Heart left ventricle (tissue), 16 donors: ENCODE measurements at regions not wholly inside any gene's neighbourhood (a gene's known extent, or its start where the extent isn't known, plus 50 kb on each side); places are given as distances from the start of the nearest gene placed in this dataset.

Experiments used
- ATAC-seq, 4 donors: fragments of 200-7000 bp; cut with Tn5 transposase; one replicate each; pipeline ENCODE4 v1.9.1; 2020 to 2022; ENCODE audit warnings: moderate library complexity in 4 of 4, mild to moderate bottlenecking in 3 of 4, moderate number of reproducible peaks in 1 of 4
- DNase-seq, 5 donors: peaks; one replicate each; pipeline ENCODE4 v3.0.0-alpha.2; 2020
- H3K27ac ChIP-seq, 12 donors: fragments of 200-600 bp; sonication (generic) in 4 of 12; one replicate each; pipeline versions ENCODE4 v1.5.0 to v1.8.0; 2016 to 2022; ENCODE audit warnings: mild to moderate bottlenecking in 2 of 12
- H3K27me3 ChIP-seq, 9 donors: fragments of 200-600 bp; sonication (generic) in 2 of 9; one replicate each; pipeline versions ENCODE4 v1.5.1 to v1.8.0; 2016 to 2022; ENCODE audit warnings: mild to moderate bottlenecking in 3 of 9
- H3K36me3 ChIP-seq, 9 donors: fragments of 200-600 bp; sonication (generic) in 2 of 9; one replicate each; pipeline versions ENCODE4 v1.5.0 to v1.8.0; 2018 to 2022; ENCODE audit warnings: mild to moderate bottlenecking in 2 of 9
- H3K4me1 ChIP-seq, 12 donors: fragments of 200-600 bp; sonication (generic) in 4 of 12; one replicate each; pipeline versions ENCODE4 v1.5.0 to v1.8.0; 2016 to 2022; ENCODE audit warnings: mild to moderate bottlenecking in 3 of 12
- H3K4me3 ChIP-seq, 12 donors: fragments of 200-600 bp; sonication (generic) in 4 of 12; one replicate each; pipeline versions ENCODE4 v1.5.0 to v1.8.0; 2017 to 2022; ENCODE audit warnings: mild to moderate bottlenecking in 9 of 12, moderate library complexity in 4 of 12
- H3K9me3 ChIP-seq, 12 donors: fragments of 200-600 bp; sonication (generic) in 4 of 12; one replicate each; pipeline versions ENCODE4 v1.5.0 to v1.8.0; 2016 to 2022; ENCODE audit warnings: mild to moderate bottlenecking in 1 of 12
- POLR2A ChIP-seq, 2 donors: fragments of 450-650 bp; IDR thresholded peaks; one replicate each; pipeline ENCODE4 v1.6.1; 2017; ENCODE audit warnings: antibody characterized with exemption in 2 of 2, mild to moderate bottlenecking in 2 of 2, moderate library complexity in 2 of 2
- WGBS, 4 donors: extraction: QIAGEN DNeasy Blood & Tissue Kit in 2 of 4; methylation state at CpG; one replicate each; pipeline versions ENCODE4 v1.1.5 to v1.1.7; 2013 to 2018; 5-methylcytosine and 5-hydroxymethylcytosine counted together
- intact Hi-C, 10 donors: fragments of 100-400 bp; cut with DNase I; formaldehyde crosslinking; loops; one replicate each; pipeline versions ENCODE4 v1.11.1 to v1.14.2; 2022
- TF ChIP-seq, protein P1 (sequence below), 12 donors: fragments of 200-600 bp; sonication (generic) in 4 of 12; IDR thresholded peaks; one replicate each; pipeline versions ENCODE4 v1.5.0 to v1.8.0; 2018 to 2022; ENCODE audit warnings: antibody characterized with exemption in 12 of 12, mild to moderate bottlenecking in 5 of 12
- donor health status: ischemic (EF 13 %, LVEDD 7.1; RV severe dilation, severe dysfunction).
- donor health status: healthy with polysubstance abuse.
- donor health status: DM: no; HTN: yes; CAD: no.
- donor health status: DM: no; HTN: no; CAD: no.
- donor health status: ischemic (EF 25% LVEDD 6.9; RV normal size, moderate dysfunction).
- donor health status: ischemic (EF 25% LVEDD 5.7; RV mildly dilated, moderate dysfunction).
- donor health status: healthy.
- donor health status: DM: yes; HTN: yes; CAD: no.
- donor health status: ischemic (EF 35%, LVEDD 5.7; RV mildly dilated, moderate dysfunction).
- donor health status: nonischemic (EF 11% LVEDD 7.7; RV severe dilation, severe dysfunction).
- donor health status: DM: yes; HTN: yes; CAD: no.
- donor health status: PGD.
- donor health status: ischemic (EF 29% LVEDD 5.4; RV normal size, mild dysfunction).
- donor health status: nonischemic (EF 23%, LVEDD 6.1; RV moderate dilation, normal function).

DNA sequence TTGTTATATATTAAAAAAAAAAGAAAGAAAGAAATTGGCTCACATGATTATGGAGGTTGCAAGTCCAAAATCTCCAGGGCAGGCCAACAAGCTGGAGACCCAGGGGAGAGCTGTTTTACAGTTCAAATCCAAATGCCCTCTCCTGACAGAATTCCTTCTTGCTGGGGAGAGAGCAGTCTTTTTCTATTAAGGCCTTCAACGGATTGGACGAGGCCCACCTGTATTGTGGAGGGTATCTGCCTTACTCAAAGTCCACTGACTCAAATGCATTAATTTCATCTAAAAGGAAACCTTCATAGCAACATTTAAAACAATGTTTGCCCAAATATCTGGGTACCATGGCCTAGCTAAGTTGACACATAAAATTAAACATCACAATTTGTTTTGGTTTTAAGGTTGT, 56.9 kb upstream of the TRIM67 start:
- Histone ChIP-seq H3K36me3 (no peaks in the 10 kb centered on the region), H3K9me3 (no peaks in the 10 kb centered on the region), H3K27ac (no peak overlapping the region), H3K27me3 (no peaks in the 10 kb centered on the region), H3K4me1 (peaks cover 0 to 24% (median 8%) of the 10 kb centered on the region in 12 donors), H3K4me3 (no peak overlapping the region)
- intact Hi-C loops = no loop called here
- ATAC-seq (no peak), DNase-seq (no peak)
- WGBS, 4 donors = 89 to 97% (median 94%) methylated on average over 2 of the region's 2 CpGs
- TF ChIP-seq, protein P1, sequence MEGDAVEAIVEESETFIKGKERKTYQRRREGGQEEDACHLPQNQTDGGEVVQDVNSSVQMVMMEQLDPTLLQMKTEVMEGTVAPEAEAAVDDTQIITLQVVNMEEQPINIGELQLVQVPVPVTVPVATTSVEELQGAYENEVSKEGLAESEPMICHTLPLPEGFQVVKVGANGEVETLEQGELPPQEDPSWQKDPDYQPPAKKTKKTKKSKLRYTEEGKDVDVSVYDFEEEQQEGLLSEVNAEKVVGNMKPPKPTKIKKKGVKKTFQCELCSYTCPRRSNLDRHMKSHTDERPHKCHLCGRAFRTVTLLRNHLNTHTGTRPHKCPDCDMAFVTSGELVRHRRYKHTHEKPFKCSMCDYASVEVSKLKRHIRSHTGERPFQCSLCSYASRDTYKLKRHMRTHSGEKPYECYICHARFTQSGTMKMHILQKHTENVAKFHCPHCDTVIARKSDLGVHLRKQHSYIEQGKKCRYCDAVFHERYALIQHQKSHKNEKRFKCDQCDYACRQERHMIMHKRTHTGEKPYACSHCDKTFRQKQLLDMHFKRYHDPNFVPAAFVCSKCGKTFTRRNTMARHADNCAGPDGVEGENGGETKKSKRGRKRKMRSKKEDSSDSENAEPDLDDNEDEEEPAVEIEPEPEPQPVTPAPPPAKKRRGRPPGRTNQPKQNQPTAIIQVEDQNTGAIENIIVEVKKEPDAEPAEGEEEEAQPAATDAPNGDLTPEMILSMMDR (IDR thresholded peaks at IDR 0.05) = no peak
- TF ChIP-seq POLR2A (IDR thresholded peaks at IDR 0.05) = no peak

DNA sequence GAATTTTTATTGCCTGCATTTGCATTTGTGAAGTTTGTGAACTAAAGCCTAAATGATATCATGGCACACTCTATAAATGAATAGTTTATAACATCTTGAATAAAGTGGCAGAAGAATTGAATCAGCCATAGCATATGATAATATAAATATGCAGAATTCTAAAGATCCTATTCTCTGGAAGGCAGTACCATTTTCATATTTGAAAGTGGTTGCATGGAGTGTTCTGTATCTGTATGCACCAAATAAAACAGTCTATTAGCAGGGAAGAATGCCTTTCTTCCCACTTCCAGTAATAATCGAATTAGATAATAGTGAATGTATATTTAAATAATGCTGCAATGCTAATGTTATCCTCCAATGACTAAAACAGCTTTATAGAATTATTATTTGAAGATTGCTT, 57.9 kb upstream of the TRIM67 start:
- Histone ChIP-seq H3K9me3 (no peaks in the 10 kb centered on the region), H3K4me1 (peaks cover 0 to 24% (median 8%) of the 10 kb centered on the region in 12 donors), H3K27ac (no peak overlapping the region), H3K4me3 (no peak overlapping the region), H3K27me3 (no peaks in the 10 kb centered on the region), H3K36me3 (no peaks in the 10 kb centered on the region)
- TF ChIP-seq, protein P1 (IDR thresholded peaks at IDR 0.05) = no peak
- TF ChIP-seq POLR2A (IDR thresholded peaks at IDR 0.05) = no peak
- no peak for ATAC-seq
- WGBS, 4 donors = 63 to 81% (median 74%) methylated on average over 1 of the region's 1 CpG
- DNase-seq = no peak
- intact Hi-C loops = no loop called here

DNA sequence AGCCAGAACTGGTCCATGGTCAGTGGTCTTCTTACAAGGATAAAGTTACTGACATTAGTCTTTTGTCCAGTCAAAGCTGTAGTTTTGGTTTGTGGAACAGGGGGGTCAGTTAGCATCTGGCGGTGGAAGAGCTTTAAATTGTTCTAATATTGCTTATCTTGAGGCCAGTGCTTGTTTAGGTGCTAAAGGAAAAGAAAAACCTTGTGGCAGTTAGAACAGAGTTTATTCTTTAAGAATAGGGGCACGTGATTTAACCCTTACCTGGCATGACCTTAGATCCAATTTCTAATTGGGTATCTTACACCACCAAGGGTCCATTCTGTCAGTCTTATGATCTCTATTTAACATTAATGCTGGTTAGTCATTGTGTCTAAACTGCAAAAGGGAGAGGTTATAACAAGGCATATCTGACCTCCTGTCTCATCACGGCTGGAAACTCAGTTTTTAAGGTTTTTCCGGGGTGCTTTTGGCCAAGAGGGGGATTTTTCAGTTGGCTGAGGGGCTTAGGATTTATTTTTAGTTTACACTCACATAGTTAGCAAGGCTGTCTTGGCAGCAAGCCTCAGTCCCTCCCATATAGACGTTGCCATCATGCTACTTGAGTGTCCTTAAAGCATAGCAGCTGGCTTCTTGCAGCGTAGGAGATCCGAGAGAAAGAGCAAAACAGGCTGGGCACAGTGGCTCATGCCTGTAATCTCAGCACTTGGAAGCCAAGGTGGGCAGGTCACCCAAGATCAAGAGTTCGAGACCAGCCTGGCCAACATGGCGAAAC, 60.1 kb upstream of the FAM89A start:
- H3K4me1 ChIP-seq = no peaks in the 10 kb centered on the region
- H3K9me3 ChIP-seq = no peaks in the 10 kb centered on the region
- WGBS, 4 donors = 55 to 61% (median 57%) methylated on average over 7 to 9 of the region's 9 CpGs
- ATAC-seq (no peak), DNase-seq (no peak)
- intact Hi-C loops = loop anchor here in 3 of 10 donors (10.0 kb wide), 2 partner anchors 105 to 115 kb away; no protein-coding TSS in a partner anchor
- no peaks in the 10 kb centered on the region for H3K27me3 ChIP-seq
- no peak overlapping the region for H3K4me3 ChIP-seq
- H3K36me3 ChIP-seq = no peaks in the 10 kb centered on the region
- H3K27ac ChIP-seq = no peak overlapping the region
- no peak for TF ChIP-seq POLR2A (IDR thresholded peaks at IDR 0.05)
- TF ChIP-seq, protein P1 (IDR thresholded peaks at IDR 0.05) = no peak

DNA sequence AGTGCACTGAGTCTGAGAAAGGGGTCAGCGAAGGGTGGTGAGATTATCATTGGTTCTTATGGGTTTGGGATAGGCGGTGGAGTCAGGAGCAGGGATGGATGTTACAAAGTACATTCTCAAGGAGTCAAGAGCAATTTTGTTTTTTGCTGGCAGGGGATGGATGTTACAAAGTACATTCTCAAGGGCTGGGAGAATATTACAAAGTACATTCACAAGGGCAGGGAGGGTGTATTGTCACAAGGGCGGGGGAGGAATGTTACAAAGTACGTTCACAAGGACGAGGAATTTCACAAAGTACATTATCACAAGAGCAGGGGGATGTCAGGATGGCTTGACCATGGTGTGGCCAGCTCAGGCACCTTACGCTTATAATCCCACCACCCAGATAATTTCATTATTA, 59.3 kb upstream of the FAM89A start:
- intact Hi-C loops = loop anchor here in 3 of 10 donors (10.0 kb wide), 2 partner anchors 105 to 115 kb away; no protein-coding TSS in a partner anchor
- no peak for ATAC-seq
- peaks cover 0 to 2% (median 0%) of the 10 kb centered on the region in 9 donors for H3K27me3 ChIP-seq
- no peak for DNase-seq
- no peak overlapping the region for H3K27ac ChIP-seq
- TF ChIP-seq, protein P1 (IDR thresholded peaks at IDR 0.05) = no peak
- no peak for TF ChIP-seq POLR2A (IDR thresholded peaks at IDR 0.05)
- H3K4me1 ChIP-seq = no peaks in the 10 kb centered on the region
- no peak overlapping the region for H3K4me3 ChIP-seq
- 79 to 88% (median 83%) methylated on average over 6 of the region's 6 CpGs for WGBS, 4 donors
- H3K36me3 ChIP-seq = no peaks in the 10 kb centered on the region
- H3K9me3 ChIP-seq = no peaks in the 10 kb centered on the region
